ENCODE measurements at regions not wholly inside any gene's neighbourhood (a gene's known extent, or its start where the extent isn't known, plus 50 kb on each side); places are given as distances from the start of the nearest gene placed in this dataset.

DNA sequence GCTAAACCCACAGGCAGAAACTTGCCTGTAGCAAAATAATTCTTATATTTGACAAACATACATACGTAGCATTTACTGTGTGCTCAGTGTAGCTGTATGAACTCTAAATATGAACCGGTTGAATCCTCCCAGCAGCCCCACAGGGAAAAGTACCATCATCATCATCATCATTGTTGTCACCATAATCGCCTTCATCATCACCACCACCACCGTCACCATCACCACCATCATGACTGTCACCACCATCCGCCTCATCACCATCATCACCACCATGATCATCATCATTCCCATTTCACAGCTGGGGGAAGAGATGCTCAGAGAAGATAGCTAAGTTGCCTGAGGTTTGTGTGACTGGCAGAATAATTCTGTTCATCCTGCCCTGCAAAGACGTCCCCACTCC is 81.7 kb downstream of the IRF8 start:
- no peak for TF ChIP-seq CTCF (IDR thresholded peaks at IDR 0.05; ENCODE audit: insufficient read depth, low read length)
- TF ChIP-seq, protein P1, sequence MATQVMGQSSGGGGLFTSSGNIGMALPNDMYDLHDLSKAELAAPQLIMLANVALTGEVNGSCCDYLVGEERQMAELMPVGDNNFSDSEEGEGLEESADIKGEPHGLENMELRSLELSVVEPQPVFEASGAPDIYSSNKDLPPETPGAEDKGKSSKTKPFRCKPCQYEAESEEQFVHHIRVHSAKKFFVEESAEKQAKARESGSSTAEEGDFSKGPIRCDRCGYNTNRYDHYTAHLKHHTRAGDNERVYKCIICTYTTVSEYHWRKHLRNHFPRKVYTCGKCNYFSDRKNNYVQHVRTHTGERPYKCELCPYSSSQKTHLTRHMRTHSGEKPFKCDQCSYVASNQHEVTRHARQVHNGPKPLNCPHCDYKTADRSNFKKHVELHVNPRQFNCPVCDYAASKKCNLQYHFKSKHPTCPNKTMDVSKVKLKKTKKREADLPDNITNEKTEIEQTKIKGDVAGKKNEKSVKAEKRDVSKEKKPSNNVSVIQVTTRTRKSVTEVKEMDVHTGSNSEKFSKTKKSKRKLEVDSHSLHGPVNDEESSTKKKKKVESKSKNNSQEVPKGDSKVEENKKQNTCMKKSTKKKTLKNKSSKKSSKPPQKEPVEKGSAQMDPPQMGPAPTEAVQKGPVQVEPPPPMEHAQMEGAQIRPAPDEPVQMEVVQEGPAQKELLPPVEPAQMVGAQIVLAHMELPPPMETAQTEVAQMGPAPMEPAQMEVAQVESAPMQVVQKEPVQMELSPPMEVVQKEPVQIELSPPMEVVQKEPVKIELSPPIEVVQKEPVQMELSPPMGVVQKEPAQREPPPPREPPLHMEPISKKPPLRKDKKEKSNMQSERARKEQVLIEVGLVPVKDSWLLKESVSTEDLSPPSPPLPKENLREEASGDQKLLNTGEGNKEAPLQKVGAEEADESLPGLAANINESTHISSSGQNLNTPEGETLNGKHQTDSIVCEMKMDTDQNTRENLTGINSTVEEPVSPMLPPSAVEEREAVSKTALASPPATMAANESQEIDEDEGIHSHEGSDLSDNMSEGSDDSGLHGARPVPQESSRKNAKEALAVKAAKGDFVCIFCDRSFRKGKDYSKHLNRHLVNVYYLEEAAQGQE (IDR thresholded peaks at IDR 0.05; ENCODE audit: insufficient replicate concordance, low read depth) = no peak
- no peak for TF ChIP-seq POLR2AphosphoS5 (IDR thresholded peaks at IDR 0.05; ENCODE audit: low read depth)
- TF ChIP-seq SPI1 (IDR thresholded peaks at IDR 0.05; ENCODE audit: borderline replicate concordance, low read depth) = no peak

Data from HL-60 (cell line).